Stimulated activated CD8-positive, alpha-beta memory T cell treated with anti-CD3 and anti-CD28 coated beads, Interleukin-15, amount 100 ng/mL, for 1 hour (primary cell): ENCODE measurements at regions not wholly inside any gene's neighbourhood (a gene's known extent, or its start where the extent isn't known, plus 50 kb on each side); places are given as distances from the start of the nearest gene placed in this dataset.

Experiments used
- DNase-seq: peaks from one replicate; pipeline ENCODE4 v3.0.0-alpha.2; 2020; ENCODE audit warnings: low read depth

DNA sequence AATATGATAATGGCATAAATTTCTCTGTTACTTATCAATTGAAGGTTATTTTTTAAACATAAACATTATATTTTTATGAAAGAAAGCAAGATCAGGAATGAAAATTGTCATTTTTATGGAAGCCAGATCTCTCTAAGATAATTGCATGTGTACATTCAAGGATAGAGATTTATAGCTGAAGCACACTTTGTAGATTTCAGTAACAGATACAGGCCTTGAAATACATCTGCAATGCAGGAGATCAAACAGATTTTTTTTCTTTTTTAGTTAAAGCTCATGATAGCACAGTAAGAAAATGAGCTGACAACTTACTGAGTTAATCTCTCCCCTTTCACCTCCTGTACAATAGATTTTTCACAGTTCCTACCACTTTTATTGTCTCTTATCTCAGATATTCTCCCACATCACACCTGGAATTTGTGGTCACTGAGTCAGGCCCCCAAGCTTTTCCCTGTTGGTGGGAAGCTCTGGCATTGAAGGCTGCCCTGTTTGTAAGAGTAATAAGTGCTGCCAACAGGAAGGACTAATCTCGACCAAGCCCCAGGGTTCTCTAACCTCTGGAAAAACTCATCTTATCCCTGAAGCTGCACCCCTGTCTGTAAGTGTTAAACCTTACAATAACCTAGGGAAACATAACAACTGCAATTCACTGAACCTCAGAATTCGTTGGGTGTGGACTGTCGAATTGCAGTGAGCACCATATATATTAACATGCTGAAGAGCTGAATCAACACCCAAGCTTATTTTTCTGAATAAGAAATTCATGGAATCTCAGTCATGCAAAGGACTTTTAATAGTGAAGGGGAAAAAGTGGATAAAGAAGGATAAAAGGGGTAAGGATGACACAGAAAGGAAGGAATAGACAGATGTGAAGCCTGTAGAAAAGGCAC, 599.0 kb downstream of the LMO4 start:
- DNase-seq = no peak

DNA sequence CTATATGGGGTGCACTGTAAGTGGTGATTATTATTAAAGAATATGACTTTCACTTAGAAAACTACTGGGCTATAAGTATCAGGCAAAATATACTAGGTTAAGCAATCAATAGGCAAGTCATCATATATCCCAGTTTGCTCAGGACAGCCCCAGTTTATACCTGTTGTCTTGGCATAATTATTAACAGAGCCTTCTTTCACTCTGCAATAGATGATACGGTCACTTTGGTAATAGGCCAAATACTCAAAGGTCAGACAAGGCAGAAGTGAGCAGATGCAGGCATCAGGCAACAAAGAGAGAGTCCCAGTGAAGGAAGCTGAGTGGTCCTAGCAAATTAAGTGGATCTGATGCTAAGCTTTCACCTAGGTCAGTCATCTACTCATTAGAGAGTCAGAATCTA, 599.9 kb downstream of the LMO4 start:
- no peak for DNase-seq

DNA sequence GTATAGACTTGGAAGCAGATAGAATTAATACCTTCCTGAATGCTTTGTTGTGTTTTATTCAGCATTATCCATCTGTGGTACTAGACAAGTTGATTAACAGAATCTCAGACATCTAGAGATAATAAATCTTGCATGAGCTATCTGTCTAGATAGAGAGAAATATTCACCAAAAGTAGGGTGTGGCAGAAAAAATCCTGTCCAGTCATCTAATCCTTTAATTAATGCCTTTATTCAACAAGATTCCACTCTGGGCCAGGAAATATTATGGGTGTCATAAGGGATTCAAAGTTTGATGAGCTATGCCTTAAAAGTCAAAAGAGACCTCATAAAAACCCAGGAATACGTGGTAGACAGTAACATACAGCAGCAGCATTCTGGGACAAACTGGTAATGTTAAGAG, 601.2 kb downstream of the LMO4 start:
- no peak for DNase-seq

DNA sequence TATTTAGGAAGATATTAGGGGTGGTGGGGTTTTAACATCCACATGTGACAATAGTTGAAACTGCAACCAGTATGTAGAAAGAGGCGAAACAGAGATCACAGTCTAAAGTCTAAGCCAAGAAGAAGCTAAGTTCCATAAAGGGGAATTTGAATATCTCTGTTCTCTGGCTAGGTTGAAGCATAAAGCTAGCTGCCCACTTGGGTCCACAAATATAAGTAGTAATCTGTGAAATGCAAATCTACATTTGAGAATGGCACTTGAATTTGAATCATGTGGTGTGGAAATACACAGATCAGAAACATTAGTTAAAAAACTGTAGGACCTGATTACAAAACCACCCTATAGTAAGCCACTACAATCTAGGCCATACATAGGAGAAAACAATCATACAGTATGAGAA, 602.1 kb downstream of the LMO4 start:
- no peak for DNase-seq

DNA sequence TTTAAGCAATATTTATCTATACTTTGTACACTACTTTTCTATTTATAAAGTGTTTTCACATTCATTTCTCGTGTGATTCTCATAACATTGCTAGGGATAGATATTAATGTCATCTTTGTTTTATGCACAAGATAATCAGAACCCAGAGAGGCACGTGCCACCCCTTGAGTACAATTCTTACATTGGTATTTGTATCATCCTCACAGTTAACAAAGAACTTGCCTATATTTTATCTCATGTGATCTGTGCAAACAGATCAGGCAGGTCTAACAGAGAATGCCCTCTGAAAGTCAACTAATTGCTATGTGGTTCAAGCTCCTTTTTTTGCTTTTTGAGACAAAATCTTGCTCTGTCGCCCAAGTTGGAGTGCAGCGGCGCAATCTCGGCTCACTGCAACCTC, 604.5 kb downstream of the LMO4 start:
- DNase-seq = no peak

DNA sequence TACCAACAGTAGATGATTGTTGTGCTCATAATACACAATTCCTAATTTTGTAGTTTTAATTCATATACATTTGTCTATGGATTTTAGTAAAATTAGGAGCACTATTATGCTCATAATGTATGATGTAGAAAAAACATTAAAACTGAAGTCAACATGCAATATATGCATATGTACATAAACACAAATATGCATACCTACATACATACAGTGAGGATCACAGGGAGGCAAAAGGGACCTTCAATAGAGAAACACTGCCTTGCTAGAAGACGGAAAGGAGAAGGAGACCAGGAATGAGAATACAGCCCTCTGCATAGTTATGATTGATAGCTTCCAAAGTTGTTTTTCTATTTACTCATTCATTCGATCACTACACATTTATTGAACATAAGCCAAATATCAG, 606.5 kb downstream of the LMO4 start:
- no peak for DNase-seq

DNA sequence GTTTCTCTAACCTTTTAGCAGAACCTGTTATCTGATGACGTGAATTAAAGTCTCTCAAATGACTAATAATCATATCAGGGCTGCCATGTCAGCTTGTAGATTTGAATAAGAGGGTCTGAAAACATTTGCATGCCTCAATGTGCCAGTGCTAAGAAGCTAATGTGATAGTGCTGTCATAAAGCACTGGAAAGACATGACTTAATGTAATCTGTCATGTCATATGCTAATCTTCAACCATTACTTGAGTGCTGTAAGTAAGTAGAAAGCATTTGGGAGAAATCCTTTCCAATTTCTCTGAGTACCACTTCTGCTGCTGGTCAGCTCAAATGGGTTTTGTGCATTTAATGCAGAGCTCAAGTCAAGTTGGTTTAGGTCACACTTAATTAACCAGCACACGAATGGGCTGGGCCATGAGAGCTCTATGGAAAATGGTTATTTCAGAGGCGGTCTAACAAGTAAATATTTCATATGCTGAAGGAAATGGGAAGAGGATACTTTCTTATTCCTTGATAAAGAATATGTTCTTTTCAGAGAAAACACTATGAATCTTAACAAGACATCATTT, 609.2 kb downstream of the LMO4 start:
- DNase-seq = no peak

DNA sequence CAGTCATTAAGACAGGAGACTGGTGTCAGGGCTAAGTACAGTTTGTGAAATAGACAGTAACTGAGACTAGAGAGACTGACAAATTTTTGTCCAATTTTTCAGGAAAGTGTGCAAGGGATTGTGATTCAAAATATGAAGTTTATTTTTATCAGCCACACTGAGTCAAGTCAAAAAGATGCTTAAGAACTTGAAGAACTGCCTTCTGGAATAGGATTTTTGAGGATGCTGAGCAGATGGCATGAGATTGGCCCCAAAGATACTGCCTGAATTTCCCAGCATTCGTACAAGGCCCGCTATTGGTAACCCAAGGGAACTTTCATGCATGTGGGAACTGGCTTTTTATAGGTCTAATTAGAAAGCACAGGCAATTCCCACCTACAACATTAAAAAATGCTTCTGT, 610.0 kb downstream of the LMO4 start:
- DNase-seq = no peak

DNA sequence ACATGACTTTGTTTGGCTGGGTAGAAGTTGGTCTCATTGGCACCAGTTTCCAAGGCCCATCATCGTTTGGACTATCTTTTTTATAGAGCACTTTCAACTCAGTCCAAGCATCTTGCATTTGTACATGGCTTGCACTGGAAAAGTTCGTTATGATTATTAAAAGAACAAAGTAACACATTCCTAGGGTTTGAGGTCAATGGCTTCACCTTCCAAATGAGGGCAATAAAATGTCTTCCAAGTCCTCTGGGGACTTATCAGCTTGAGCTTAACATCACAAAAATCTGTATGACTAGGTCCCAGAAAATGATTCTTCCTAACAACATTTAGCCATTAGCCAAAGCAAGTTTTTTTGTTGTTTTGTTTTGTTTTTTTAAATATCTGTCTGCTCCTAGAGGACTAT, 610.8 kb downstream of the LMO4 start:
- no peak for DNase-seq

DNA sequence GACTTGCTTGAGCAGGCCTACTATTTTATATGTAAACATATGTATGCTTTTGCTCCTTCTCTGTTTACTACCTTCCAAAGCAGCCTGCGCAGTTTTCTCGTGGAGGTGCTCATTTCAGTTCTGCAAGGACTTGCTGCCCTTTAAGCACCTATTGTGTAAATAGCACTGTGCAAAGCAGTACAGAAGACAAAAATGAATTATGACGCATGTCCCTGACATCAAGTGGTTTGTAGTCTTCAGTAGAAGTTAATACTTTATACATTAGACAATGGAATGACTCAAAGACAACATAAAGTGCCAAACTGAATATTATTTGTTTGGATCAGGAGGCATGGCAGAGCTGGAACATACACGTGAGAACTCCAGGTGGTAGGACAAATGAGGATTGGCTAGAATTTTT, 611.7 kb downstream of the LMO4 start:
- no peak for DNase-seq

DNA sequence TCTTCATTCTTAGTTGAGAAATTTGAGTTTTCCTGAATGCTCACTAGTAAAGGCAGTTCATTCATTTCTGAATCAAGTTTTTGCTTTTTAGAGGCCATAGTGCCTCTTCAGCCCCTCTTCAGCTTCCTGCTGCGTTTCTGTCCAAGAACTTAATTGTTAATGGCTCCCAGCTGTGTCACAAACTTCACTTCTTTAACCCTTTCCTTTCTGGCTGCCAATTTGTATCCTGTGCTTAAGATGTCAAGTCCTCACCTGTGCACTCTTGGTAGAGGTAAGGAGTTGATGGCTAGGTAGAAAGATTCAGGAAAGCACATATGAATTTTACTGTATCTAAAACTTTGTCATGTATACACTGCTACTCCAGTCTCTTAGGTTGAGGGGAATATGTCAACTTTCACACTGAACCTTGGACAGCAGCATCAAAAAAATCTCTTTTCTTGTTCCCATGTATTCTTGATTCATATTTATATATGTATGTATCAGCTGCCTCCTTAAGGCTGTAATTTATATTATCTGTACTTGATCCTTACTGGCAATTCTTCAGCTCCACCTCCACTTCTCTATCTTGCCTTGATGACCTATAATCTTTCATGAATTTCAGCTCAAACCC, 612.8 kb downstream of the LMO4 start:
- DNase-seq = no peak

DNA sequence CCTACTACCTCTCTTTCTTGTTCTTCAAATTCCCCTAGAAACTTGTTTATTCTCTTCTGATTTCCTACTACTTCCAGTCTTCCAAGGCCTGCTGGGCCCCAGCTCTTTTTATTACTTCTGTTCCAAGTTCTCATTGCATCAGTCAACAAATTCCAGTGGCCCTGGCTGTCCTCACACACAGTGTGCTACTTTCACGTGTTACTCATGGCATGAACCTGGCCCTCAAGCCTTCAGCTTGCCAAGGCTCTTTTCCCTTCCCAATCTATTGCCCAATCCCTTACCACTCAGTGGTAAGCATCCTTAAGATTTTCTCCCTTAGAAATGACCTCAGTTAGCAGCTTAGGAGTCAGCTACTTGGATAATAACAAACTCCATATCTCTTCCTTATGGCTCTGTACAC, 613.5 kb downstream of the LMO4 start:
- no peak for DNase-seq

DNA sequence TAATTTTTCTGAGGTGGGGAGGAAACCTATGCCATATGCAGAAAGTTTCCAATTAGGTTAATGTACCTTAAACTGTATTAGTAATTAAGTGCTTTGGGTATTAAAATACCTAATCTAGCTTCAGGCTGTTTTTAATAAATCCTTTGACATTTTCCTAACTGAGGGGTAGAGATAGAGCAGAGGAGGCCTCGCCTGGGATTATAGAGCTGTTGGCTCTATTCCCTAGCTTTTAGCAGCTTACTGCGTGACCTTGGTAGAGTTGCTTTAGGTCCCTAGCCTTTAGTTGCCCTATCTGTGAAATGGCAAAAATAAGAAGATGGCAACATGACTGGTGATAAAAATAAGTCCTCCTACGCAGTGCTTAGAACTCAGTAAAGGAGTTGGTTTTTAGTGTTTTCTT, 621.0 kb downstream of the LMO4 start:
- no peak for DNase-seq

DNA sequence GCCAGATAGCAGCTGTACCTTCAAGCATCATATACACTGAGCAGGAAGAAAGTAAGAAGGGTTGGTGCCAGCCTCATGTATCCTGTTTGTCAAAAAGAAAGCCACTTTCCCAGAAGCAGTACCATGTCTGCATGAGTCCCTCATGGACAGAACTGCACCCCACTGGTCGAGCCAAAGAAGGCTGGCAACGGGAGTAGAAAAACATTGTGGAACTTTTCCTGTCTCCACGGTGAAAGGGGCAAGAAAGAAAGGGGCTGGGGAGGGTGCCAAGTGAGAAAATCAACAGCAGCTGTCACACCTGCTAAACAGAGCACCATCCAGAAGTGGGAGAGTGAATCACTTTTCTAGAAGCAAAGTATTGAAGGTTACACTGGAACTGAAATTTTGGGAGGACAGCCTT, 621.7 kb downstream of the LMO4 start:
- DNase-seq = no peak

DNA sequence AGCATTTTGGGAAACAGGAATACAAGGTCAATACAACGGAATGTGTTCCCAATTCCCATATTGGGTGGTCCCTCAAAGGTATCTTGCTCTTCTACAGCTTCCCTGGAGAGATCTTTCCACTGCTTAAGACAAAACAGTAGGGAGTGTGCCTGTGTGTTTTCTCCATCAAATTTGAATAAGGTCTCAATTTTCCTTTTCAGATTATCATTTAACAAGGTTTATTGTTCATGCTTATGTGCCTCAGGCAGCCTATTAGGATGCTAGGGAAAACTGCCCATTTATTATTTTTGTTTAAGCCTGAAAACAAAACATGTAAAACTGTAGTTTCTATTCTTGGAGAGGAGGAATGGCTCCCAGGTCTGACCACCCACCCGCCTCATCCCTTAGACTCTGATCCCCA, 622.7 kb downstream of the LMO4 start:
- DNase-seq = no peak

DNA sequence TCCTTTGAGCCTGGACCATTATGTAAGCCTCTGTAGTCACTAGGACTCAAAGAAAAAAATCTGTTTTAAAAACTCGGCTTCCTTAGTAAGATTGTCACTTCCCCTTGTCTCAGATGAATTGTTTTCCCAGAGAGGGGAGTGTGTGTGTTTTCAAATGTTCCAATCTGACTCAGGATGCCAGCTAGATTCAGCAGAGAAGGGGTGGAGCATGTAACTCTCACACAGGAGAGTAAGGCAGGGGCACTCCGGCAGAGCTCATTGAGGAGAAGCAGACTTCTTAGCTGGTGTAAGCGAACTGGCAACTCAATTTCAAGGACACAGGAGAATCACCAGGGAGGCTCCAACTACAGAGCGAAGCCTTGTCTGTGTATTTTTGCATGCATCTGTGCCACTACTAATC, 623.2 kb downstream of the LMO4 start:
- no peak for DNase-seq

DNA sequence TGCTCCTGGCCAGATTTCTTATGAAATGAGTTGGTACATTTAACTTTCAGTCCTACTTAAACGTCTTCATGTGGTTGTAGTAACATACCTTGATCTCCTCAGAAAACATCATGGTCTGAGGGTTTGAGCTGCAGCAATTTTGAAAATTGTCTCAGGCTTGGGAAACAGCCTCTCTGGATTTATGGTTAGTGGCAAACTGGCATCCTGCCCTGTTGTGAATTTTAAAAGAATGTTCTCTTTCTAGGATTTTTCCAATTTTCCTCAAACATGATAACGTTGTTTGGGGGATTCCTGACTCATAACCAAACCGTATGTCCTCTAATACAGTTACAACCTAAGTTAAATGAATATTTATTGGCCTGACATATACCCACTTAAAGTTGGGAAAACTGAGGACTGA, 624.4 kb downstream of the LMO4 start:
- no peak for DNase-seq

DNA sequence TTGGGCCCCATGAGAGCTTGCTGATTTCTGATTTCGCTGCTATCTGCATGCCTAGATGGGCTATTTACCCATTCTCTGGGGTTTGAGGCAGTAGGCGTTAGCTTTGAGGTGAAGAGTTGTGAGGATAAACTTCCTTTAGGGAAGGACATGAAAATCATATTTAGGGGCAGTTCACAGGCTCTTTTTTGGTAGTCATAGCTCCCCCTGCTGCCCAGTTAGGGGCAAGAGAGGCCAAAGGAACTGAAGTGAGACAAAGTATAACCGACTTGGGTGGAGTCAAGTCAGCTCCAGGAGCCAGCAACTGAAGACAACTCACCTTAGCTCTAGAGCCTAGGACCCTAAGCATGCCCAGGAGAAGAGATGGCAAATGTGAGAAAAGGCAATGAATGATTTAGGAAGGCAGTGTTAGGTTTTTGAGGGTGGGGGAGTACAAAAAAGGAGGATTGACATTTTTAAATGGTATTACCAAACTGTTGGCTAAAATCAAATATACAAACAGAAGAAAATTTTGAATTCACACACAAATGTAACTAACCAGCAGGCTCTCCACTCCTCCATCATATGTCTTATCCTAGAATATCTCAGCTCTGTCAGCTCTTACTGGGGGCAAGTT, 625.2 kb downstream of the LMO4 start:
- peak; percentile 15 for DNase-seq

DNA sequence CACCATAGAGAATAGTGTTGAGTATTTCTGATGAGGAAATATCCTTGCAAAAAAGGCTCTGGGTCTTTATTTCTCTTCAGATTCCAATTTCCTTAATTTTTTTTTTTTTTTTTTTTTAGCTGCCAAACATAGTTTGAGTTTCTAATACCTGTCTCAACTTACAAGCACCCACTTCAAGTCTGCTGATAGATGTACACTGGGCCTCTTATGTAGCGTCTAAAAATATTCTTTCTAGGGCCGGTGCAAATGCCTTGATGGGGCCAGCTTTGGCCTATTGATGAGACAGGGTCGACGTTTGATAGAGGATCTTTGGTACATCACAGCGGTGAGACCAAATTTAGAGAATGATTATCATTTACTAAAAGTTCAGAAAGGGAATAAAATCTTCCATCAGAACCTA, 626.4 kb downstream of the LMO4 start:
- no peak for DNase-seq

DNA sequence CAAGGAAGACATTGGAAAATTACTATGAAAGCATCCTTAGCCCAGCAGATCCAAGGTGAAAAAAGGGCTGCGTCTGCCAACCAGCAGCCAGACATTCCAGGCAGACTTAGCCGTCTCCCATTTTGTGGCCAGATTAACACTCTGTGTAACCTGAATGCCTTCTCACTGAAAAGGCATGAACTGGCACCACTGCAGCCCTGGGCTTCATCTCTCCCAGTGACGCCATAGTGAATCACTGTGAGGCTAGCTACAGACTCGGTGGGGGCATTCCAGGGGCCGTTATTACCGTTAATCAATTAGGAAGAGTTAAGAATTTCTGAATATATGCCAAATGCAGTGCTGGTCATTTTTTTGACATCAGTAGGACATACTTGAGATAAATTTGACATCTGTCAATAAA, 627.4 kb downstream of the LMO4 start:
- DNase-seq = no peak

DNA sequence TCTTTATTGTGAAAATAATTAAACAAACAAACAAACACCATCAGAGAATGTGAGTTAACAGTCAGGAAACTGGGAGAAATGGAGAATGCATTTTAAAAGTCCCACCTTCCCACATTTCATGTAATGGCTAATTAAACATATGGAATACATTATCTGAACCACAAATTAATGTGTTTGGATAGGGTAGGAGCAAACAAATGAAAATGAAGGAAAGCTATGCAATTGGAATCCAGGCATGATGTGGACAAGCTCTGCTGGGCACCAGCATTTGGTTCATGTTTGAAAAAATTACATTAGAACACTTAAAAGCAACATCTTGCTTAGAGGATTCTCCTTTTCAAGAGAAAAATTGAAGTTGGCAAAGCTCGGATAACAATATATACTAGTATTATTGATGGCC, 628.1 kb downstream of the LMO4 start:
- no peak for DNase-seq

DNA sequence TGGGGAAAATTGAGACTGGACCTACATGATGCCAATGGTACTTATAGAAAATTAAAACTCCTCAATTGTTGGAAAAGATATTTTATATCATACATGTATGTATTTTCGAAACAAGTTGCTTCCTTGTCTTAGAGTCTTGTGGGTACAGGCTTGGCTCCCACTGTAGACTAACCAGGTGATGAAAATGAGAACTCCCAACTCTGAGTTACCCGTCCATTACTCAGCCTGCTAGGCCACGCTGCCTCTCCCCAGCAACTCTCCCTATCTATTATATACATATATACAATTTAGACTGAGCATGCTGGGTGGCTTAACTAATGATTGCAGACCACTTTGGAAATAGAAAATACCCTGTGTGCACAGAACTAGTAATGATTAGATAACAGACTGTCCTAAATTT, 628.7 kb downstream of the LMO4 start:
- no peak for DNase-seq

DNA sequence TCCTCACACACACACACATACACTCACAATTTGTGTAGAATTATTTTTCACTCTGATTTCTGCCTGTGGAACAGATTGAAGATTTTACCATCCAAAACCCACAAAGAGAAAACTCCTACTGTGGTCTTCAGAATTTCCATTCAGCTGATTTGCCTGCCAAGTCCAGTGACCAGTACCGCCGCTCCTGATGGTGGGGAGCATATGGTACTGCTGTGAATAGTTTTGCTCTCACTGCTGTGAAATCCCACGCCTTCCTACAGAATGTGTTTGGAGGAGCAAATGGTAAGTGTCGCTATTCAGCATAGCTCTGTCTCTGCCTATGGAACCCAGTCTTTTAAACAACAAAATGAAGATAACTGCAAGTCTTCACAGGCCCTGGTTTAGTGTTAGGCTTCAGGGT, 629.5 kb downstream of the LMO4 start:
- DNase-seq = no peak
